WTC11 (cell line): ENCODE measurements at regions not wholly inside any gene's neighbourhood (a gene's known extent, or its start where the extent isn't known, plus 50 kb on each side); places are given as distances from the start of the nearest gene placed in this dataset.

ENCODE experiments used
- ATAC-seq: fragments of 200-7000 bp; cut with Tn5 transposase; 2 replicates; pipeline ENCODE4 v1.10.0; 2021; ENCODE audit warnings: mild to moderate bottlenecking, moderate library complexity
- CTCF ChIA-PET: fragments of 300-600 bp; sonication (Branson Sonifier 250); formaldehyde crosslinking; loops from one replicate; lab custom pipeline; 2021; ENCODE audit warnings: antibody characterized with exemption; lab: Charles Lee
- POLR2A ChIA-PET: fragments of 350-600 bp; sonication (Branson Sonifier 250); formaldehyde crosslinking; loops from one replicate; lab custom pipeline; 2021; ENCODE audit warnings: antibody characterized with exemption; lab: Charles Lee
- DNase-seq: peaks from one replicate; pipeline ENCODE4 v3.0.0; 2021; ENCODE audit warnings: low spot score
- H3K27ac Mint-ChIP-seq: 2 replicates; pipeline ENCODE4 v1.8.0; 2021; ENCODE audit warnings: mixed read lengths
- H3K27me3 Mint-ChIP-seq: 2 replicates; pipeline ENCODE4 v1.8.0; 2021; ENCODE audit warnings: low read depth, mild to moderate bottlenecking, moderate library complexity, mixed read lengths
- H3K36me3 Mint-ChIP-seq: 2 replicates; pipeline ENCODE4 v1.8.0; 2021; ENCODE audit warnings: mixed read lengths
- H3K4me1 Mint-ChIP-seq: 2 replicates; pipeline ENCODE4 v1.8.0; 2022; ENCODE audit warnings: mixed read lengths
- H3K4me3 Mint-ChIP-seq: 2 replicates; pipeline ENCODE4 v1.8.0; 2021; ENCODE audit warnings: mild to moderate bottlenecking, moderate library complexity, mixed read lengths
- H3K9me3 Mint-ChIP-seq: 2 replicates; pipeline ENCODE4 v1.8.0; 2021; ENCODE audit warnings: mixed read lengths
- ARID4B ChIP-seq: sonication (generic); formaldehyde crosslinking; IDR thresholded peaks from 2 replicates; pipeline ENCODE4 v1.8.0; 2023; ENCODE audit warnings: missing genetic modification reagents, mild to moderate bottlenecking, borderline replicate concordance
- CREM ChIP-seq: sonication (generic); formaldehyde crosslinking; IDR thresholded peaks from 2 replicates; pipeline ENCODE4 v1.8.1; 2022; ENCODE audit warnings: mild to moderate bottlenecking, missing genetic modification reagents, moderate library complexity
- ERG ChIP-seq: fragments of 250-450 bp; sonication (Bioruptor Pico); IDR thresholded peaks from 2 replicates; pipeline ENCODE4 v1.8.0; 2021; ENCODE audit warnings: mild to moderate bottlenecking
- MYBL2 ChIP-seq: sonication (generic); formaldehyde crosslinking; IDR thresholded peaks from 2 replicates; pipeline ENCODE4 v1.8.1; 2023; ENCODE audit warnings: mild to moderate bottlenecking, moderate library complexity, missing genetic modification reagents
- NFATC4 ChIP-seq: fragments of 250-450 bp; sonication (Bioruptor Pico); IDR thresholded peaks from 2 replicates; pipeline ENCODE4 v1.9.0; 2021; ENCODE audit warnings: mild to moderate bottlenecking
- NFE2L1 ChIP-seq: sonication (generic); formaldehyde crosslinking; IDR thresholded peaks from 2 replicates; pipeline ENCODE4 v1.8.1; 2023; ENCODE audit warnings: missing genetic modification reagents
- SMAD3 ChIP-seq: sonication (generic); formaldehyde crosslinking; IDR thresholded peaks from 2 replicates; pipeline ENCODE4 v1.8.0; 2022; ENCODE audit warnings: missing genetic modification reagents, mild to moderate bottlenecking, borderline replicate concordance
- SP1 ChIP-seq: sonication (generic); formaldehyde crosslinking; conservative IDR thresholded peaks from 2 replicates; pipeline ENCODE4 v1.8.1; 2022; ENCODE audit warnings: missing genetic modification reagents
- ZBTB21 ChIP-seq: sonication (generic); formaldehyde crosslinking; IDR thresholded peaks from 2 replicates; pipeline ENCODE4 v1.8.1; 2023; ENCODE audit warnings: mild to moderate bottlenecking, missing genetic modification reagents, borderline replicate concordance
- ZBTB43 ChIP-seq: sonication (generic); formaldehyde crosslinking; IDR thresholded peaks from 2 replicates; pipeline ENCODE4 v1.8.1; 2023; ENCODE audit warnings: mild to moderate bottlenecking, missing genetic modification reagents
- ZNF416 ChIP-seq: fragments of 250-450 bp; sonication (Bioruptor Pico); IDR thresholded peaks from 2 replicates; pipeline ENCODE4 v1.9.0; 2021; ENCODE audit warnings: mild to moderate bottlenecking, inconsistent platforms
- TF ChIP-seq, protein P1 (sequence below): fragments of 250-450 bp; sonication (Bioruptor Pico); IDR thresholded peaks from 2 replicates; pipeline ENCODE4 v1.9.0; 2021; ENCODE audit warnings: mild to moderate bottlenecking, borderline replicate concordance
- TF ChIP-seq, protein P2 (sequence below): sonication (generic); formaldehyde crosslinking; IDR thresholded peaks from 2 replicates; pipeline ENCODE4 v1.8.1; 2022; ENCODE audit warnings: mild to moderate bottlenecking, moderate library complexity, missing genetic modification reagents
- TF ChIP-seq, protein P3 (sequence below): sonication (generic); formaldehyde crosslinking; IDR thresholded peaks from 2 replicates; pipeline ENCODE4 v1.8.1; 2022; ENCODE audit warnings: missing genetic modification reagents, borderline replicate concordance

DNA sequence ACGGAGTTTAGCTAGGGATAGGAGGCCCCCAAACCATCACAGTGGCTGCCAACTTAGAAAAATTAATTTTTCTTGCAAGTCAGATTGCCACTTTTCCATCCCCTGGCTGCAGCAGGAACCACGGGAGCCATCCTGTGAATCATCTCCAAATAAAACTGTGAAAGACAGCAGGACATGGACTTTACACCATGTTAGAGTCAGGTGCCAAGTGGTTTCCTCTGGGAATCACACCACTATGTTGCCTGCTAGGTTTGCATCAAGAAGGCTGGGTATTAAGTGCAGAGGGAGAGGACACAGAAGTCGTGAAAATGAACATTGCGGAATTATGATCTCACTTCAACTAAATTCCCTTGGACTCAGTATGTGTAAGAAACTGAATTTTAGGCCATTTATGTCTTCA is 471.3 kb upstream of the GOT2 start (continued):
- TF ChIP-seq NFE2L1 (no peak), ERG (CRISPR knock-in tag) (no peak), ZNF416 (no peak)

DNA sequence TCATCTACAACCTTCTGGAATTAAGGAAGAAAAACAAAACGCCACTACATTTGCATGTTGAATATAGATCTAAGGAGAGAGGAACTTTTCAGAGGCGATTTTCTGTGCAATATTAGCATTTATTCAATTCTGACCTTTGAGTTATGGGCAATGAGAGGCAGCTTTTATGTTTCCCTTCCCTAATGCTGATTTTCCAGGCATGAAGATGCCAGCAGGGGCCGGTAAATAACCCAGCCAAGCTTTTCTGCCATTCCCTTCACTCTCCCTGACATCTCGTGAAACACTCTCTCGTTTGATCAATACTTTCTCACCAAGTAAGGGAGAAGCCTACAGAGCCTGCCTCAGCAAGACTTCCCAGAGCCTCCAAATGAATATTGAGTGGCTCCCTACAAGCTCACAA is 470.5 kb upstream of the GOT2 start:
- Mint-ChIP-seq H3K4me3 (no peak overlapping the region), H3K4me1 (peaks cover 23% of the 10 kb centered on the region), H3K36me3 (no peaks in the 10 kb centered on the region), H3K9me3 (peaks cover 9% of the 10 kb centered on the region; the same call in 1 of the 2 replicates), H3K27ac (no peak overlapping the region), H3K27me3 (no peaks in the 10 kb centered on the region)
- TF ChIP-seq CREM (CRISPR knock-in tag) (no peak), ARID4B (CRISPR knock-in tag) (no peak), ZBTB43 (CRISPR knock-in tag) (no peak), SMAD3 (no peak), NFATC4 (CRISPR knock-in tag) (no peak), ZBTB21 (no peak), MYBL2 (CRISPR knock-in tag) (no peak), SP1 (no peak)
- TF ChIP-seq, protein P1, sequence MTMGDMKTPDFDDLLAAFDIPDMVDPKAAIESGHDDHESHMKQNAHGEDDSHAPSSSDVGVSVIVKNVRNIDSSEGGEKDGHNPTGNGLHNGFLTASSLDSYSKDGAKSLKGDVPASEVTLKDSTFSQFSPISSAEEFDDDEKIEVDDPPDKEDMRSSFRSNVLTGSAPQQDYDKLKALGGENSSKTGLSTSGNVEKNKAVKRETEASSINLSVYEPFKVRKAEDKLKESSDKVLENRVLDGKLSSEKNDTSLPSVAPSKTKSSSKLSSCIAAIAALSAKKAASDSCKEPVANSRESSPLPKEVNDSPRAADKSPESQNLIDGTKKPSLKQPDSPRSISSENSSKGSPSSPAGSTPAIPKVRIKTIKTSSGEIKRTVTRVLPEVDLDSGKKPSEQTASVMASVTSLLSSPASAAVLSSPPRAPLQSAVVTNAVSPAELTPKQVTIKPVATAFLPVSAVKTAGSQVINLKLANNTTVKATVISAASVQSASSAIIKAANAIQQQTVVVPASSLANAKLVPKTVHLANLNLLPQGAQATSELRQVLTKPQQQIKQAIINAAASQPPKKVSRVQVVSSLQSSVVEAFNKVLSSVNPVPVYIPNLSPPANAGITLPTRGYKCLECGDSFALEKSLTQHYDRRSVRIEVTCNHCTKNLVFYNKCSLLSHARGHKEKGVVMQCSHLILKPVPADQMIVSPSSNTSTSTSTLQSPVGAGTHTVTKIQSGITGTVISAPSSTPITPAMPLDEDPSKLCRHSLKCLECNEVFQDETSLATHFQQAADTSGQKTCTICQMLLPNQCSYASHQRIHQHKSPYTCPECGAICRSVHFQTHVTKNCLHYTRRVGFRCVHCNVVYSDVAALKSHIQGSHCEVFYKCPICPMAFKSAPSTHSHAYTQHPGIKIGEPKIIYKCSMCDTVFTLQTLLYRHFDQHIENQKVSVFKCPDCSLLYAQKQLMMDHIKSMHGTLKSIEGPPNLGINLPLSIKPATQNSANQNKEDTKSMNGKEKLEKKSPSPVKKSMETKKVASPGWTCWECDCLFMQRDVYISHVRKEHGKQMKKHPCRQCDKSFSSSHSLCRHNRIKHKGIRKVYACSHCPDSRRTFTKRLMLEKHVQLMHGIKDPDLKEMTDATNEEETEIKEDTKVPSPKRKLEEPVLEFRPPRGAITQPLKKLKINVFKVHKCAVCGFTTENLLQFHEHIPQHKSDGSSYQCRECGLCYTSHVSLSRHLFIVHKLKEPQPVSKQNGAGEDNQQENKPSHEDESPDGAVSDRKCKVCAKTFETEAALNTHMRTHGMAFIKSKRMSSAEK (CRISPR knock-in tag): no peak
- TF ChIP-seq, protein P2, sequence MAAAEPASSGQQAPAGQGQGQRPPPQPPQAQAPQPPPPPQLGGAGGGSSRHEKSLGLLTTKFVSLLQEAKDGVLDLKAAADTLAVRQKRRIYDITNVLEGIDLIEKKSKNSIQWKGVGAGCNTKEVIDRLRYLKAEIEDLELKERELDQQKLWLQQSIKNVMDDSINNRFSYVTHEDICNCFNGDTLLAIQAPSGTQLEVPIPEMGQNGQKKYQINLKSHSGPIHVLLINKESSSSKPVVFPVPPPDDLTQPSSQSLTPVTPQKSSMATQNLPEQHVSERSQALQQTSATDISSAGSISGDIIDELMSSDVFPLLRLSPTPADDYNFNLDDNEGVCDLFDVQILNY (CRISPR knock-in tag): no peak
- TF ChIP-seq, protein P3, sequence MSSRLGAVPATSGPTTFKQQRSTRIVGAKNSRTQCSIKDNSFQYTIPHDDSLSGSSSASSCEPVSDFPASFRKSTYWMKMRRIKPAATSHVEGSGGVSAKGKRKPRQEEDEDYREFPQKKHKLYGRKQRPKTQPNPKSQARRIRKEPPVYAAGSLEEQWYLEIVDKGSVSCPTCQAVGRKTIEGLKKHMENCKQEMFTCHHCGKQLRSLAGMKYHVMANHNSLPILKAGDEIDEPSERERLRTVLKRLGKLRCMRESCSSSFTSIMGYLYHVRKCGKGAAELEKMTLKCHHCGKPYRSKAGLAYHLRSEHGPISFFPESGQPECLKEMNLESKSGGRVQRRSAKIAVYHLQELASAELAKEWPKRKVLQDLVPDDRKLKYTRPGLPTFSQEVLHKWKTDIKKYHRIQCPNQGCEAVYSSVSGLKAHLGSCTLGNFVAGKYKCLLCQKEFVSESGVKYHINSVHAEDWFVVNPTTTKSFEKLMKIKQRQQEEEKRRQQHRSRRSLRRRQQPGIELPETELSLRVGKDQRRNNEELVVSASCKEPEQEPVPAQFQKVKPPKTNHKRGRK (CRISPR knock-in tag): no peak
- ChIA-PET CTCF (interaction anchor here (0.8 kb wide), 1 partner anchor 390 kb away, joined by 3 read pairs; no protein-coding TSS in a partner anchor), POLR2A (no interaction called here)
- DNase-seq: no peak
- ATAC-seq: no peak
